IMR-90 (cell line): ENCODE measurements at regions not wholly inside any gene's neighbourhood (a gene's known extent, or its start where the extent isn't known, plus 50 kb on each side); places are given as distances from the start of the nearest gene placed in this dataset.

ENCODE experiments used
- ATAC-seq: fragments of 200-7000 bp; cut with Tn5 transposase; 2 replicates; pipeline ENCODE4 v1.9.1; 2020; ENCODE audit warnings: low read depth, mild to moderate bottlenecking, moderate library complexity
- BruUV-seq: library from RNA; stranded (reverse); fragments of 400-500 nt; replicated peaks from 2 replicates; lab custom pipeline; 2021; lab: Mats Ljungman, UMichigan
- CTCF ChIA-PET: fragments of 300-600 bp; formaldehyde crosslinking; extraction: SDS; loops from one replicate; lab custom pipeline; 2021; ENCODE audit warnings: antibody characterized with exemption; lab: Yijun Ruan, JAX
- POLR2A ChIA-PET: fragments of 300-600 bp; sonication (Branson Sonifier 250); formaldehyde crosslinking; loops from one replicate; lab custom pipeline; 2022; ENCODE audit warnings: antibody characterized with exemption; ENCODE audit not compliant: unreplicated experiment; lab: Charles Lee
- DNase-seq: peaks from one replicate; pipeline ENCODE4 v3.0.0; 2013
- H2AFZ ChIP-seq: replicated peaks from 2 replicates; pipeline ENCODE3; 2013; ENCODE audit warnings: low read length, mild to moderate bottlenecking; ENCODE audit not compliant: poor library complexity
- H2AK5ac ChIP-seq: 2 replicates; pipeline ENCODE4 v1.6.1; 2013; ENCODE audit warnings: low read depth, low read length, inconsistent platforms
- H2AK9ac ChIP-seq: replicated peaks from 2 replicates; pipeline ENCODE3; 2013; ENCODE audit warnings: mild to moderate bottlenecking, low read depth, low read length, moderate library complexity; ENCODE audit not compliant: poor library complexity
- H2BK120ac ChIP-seq: 2 replicates; pipeline ENCODE4 v1.6.1; 2013; ENCODE audit warnings: low read depth, low read length, inconsistent platforms
- H2BK15ac ChIP-seq: 3 replicates; pipeline ENCODE4 v1.6.1; 2013; ENCODE audit warnings: low read depth, low read length, inconsistent platforms
- H2BK20ac ChIP-seq: 2 replicates; pipeline ENCODE4 v1.6.1; 2013; ENCODE audit warnings: low read depth, mild to moderate bottlenecking, inconsistent platforms, low read length, moderate library complexity
- H2BK5ac ChIP-seq: 2 replicates; pipeline ENCODE4 v1.6.1; 2013; ENCODE audit warnings: mild to moderate bottlenecking, low read depth, low read length, inconsistent platforms; ENCODE audit not compliant: poor library complexity, severe bottlenecking
- H3K14ac ChIP-seq: replicated peaks from 2 replicates; pipeline ENCODE4 v1.6.1; 2013; ENCODE audit warnings: low read depth, low read length, inconsistent platforms
- H3K18ac ChIP-seq: 2 replicates; pipeline ENCODE4 v1.6.1; 2013; ENCODE audit warnings: low read depth, low read length, control low read depth
- H3K23ac ChIP-seq: 2 replicates; pipeline ENCODE4 v1.6.1; 2013; ENCODE audit warnings: low read depth, low read length, inconsistent platforms
- H3K27ac ChIP-seq: 2 replicates; pipeline ENCODE4 v1.5.1; 2013; ENCODE audit warnings: mild to moderate bottlenecking, control low read depth, low read length; ENCODE audit not compliant: insufficient read depth
- H3K27me3 ChIP-seq: 2 replicates; pipeline ENCODE4 v1.6.1; 2013; ENCODE audit warnings: low read length; ENCODE audit not compliant: control insufficient read depth, insufficient read depth
- H3K36me3 ChIP-seq: 2 replicates; pipeline ENCODE4 v1.6.1; 2013; ENCODE audit warnings: low read length, mixed read lengths; ENCODE audit not compliant: control insufficient read depth, insufficient read depth
- H3K4ac ChIP-seq: 2 replicates; pipeline ENCODE4 v1.6.1; 2013; ENCODE audit warnings: low read depth, low read length, inconsistent platforms
- H3K4me1 ChIP-seq: 2 replicates; pipeline ENCODE4 v1.6.1; 2013; ENCODE audit warnings: low read length, mixed read lengths; ENCODE audit not compliant: control insufficient read depth, insufficient read depth
- H3K4me2 ChIP-seq: 2 replicates; pipeline ENCODE4 v1.6.1; 2013; ENCODE audit warnings: low read depth, mild to moderate bottlenecking, control low read depth, low read length, moderate library complexity
- H3K4me3 ChIP-seq: 2 replicates; pipeline ENCODE4 v1.5.1; 2013; ENCODE audit warnings: low read depth, mild to moderate bottlenecking, control low read depth, low read length, moderate library complexity; ENCODE audit not compliant: insufficient read depth
- H3K56ac ChIP-seq: 2 replicates; pipeline ENCODE4 v1.6.1; 2013; ENCODE audit warnings: low read length, inconsistent platforms; ENCODE audit not compliant: insufficient read depth; ENCODE audit errors: extremely low read depth
- H3K79me1 ChIP-seq, 2 experiments: 2 replicates each; pipeline ENCODE4 v1.6.1; 2013; ENCODE audit warnings: low read length in 2 of 2, inconsistent platforms in 1 of 2, low read depth in 1 of 2
- H3K9ac ChIP-seq: 2 replicates; pipeline ENCODE4 v1.6.1; 2013; ENCODE audit warnings: low read depth, low read length, control low read depth
- H3K9me1 ChIP-seq: 2 replicates; pipeline ENCODE4 v1.6.1; 2013; ENCODE audit warnings: low read length, inconsistent platforms; ENCODE audit not compliant: insufficient read depth
- H3K9me3 ChIP-seq: 2 replicates; pipeline ENCODE4 v1.6.1; 2013; ENCODE audit warnings: low read length; ENCODE audit not compliant: control insufficient read depth, insufficient read depth
- H4K20me1 ChIP-seq: 2 replicates; pipeline ENCODE4 v1.6.1; 2013; ENCODE audit warnings: low read length, inconsistent platforms; ENCODE audit not compliant: insufficient read depth
- H4K5ac ChIP-seq: 2 replicates; pipeline ENCODE4 v1.6.1; 2013; ENCODE audit warnings: mild to moderate bottlenecking, low read depth, low read length, control low read depth
- H4K8ac ChIP-seq, 2 experiments: 2 replicates each; pipeline ENCODE4 v1.6.1; 2013; ENCODE audit warnings: low read depth in 2 of 2, low read length in 2 of 2, control low read depth in 1 of 2, inconsistent platforms in 1 of 2
- H4K91ac ChIP-seq: 2 replicates; pipeline ENCODE4 v1.6.1; 2013; ENCODE audit warnings: low read depth, low read length, inconsistent platforms; ENCODE audit not compliant: insufficient read depth
- NFE2L2 ChIP-seq: fragments of 150-350 bp; IDR thresholded peaks from 2 replicates; pipeline ENCODE4 v1.6.1; 2016; ENCODE audit warnings: low read depth, mild to moderate bottlenecking, low read length
- POLR2A ChIP-seq: IDR thresholded peaks from 2 replicates; pipeline ENCODE4 v1.6.1; 2012; ENCODE audit warnings: mild to moderate bottlenecking, low read depth, low read length
- SMC3 ChIP-seq: fragments of 150-350 bp; IDR thresholded peaks from 2 replicates; pipeline ENCODE4 v1.6.1; 2016; ENCODE audit warnings: low read depth, mild to moderate bottlenecking, antibody characterized with exemption, low read length, moderate library complexity
- USF2 ChIP-seq: fragments of 150-350 bp; IDR thresholded peaks from 2 replicates; pipeline ENCODE4 v1.6.1; 2017; ENCODE audit warnings: mild to moderate bottlenecking, antibody characterized with exemption, low read length, low read depth
- WGBS, 2 experiments: methylation state at CpG; one replicate each; pipeline versions ENCODE4 v1.1.5 to v1.1.7; 2013; ENCODE audit warnings: missing lambda C conversion rate in 2 of 2; ENCODE audit not compliant: insufficient read length in 1 of 2; ENCODE audit errors: extremely low coverage in 2 of 2; 5-methylcytosine and 5-hydroxymethylcytosine counted together
- dilution Hi-C: fragments of 300-500 bp; cut with HindIII; formaldehyde crosslinking; loops from one replicate; pipeline ENCODE4 v1.14.3; 2018; ENCODE audit warnings: low sequenced_read_pairs; ENCODE audit not compliant: unreplicated experiment
- in situ Hi-C: fragments of 300-500 bp; cut with MboI; formaldehyde crosslinking; loops from 3 replicates; pipeline ENCODE4 v1.14.3; 2019; ENCODE audit warnings: low sequenced_read_pairs, inconsistent platforms, mixed read lengths
- intact Hi-C: fragments of 100-400 bp; cut with micrococcal nuclease; formaldehyde crosslinking; loops from 2 replicates; pipeline ENCODE4 v1.10.0; 2022

DNA sequence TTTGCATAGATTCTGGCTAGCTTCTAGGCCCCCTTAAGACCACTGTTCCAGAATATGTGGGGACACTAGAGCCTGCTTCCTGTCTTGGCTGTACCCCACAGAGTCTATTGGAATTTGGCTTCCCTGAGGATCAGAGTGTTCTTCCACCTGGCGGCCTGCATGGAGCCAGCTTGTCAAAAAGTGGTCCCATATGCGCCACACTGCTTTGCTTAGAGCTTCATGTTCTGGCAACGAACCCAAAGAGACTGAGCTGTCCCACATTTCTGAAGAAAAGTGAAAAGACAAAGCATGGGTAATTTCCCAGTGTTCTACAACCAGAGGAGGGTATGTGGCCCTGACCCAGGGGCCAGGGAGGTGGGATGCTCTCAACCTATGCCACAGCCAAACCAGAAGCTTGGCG lies 52.7 kb upstream of the FZD7 start:
- TF ChIP-seq SMC3 (no peak), USF2 (no peak), POLR2A (no peak), NFE2L2 (no peak)
- Histone ChIP-seq H2BK15ac (no peak overlapping the region), H3K27ac (no peak overlapping the region), H3K4me1 (no peaks in the 10 kb centered on the region; the same call in none of the 2 replicates), H3K4me2 (no peak overlapping the region), H3K56ac (no peak overlapping the region), H3K9me3 (no peaks in the 10 kb centered on the region), H2AK9ac (no peak overlapping the region), H4K91ac (no peak overlapping the region), H4K5ac (no peak overlapping the region), H4K8ac (no peak overlapping the region), H3K27me3 (0 out of 2 replicates have a peak, but pooled peaks cover 2% of the 10 kb centered on the region), H2AK5ac (no peak overlapping the region), H3K9ac (no peak overlapping the region), H3K36me3 (no peaks in the 10 kb centered on the region), H4K20me1 (no peaks in the 10 kb centered on the region), H2BK120ac (no peak overlapping the region), H3K23ac (no peak overlapping the region), H3K14ac (no peak overlapping the region), H2BK5ac (no peak overlapping the region), H2AFZ (no peak overlapping the region), H3K18ac (no peak overlapping the region), H3K4me3 (no peak overlapping the region), H3K9me1 (no peaks in the 10 kb centered on the region), H3K4ac (no peak overlapping the region), H2BK20ac (no peak overlapping the region), H3K79me1 (no peaks in the 10 kb centered on the region)
- ChIA-PET POLR2A (no interaction called here), CTCF (no interaction called here)
- dilution Hi-C loops (no loop called here), intact Hi-C loops (no loop called here), in situ Hi-C loops (no loop called here)
- no peak for ATAC-seq
- BruUV-seq = no TSS peak
- no CpG with 5 or more reads among the region's 4 CpGs for WGBS, 2 experiments
- no peak for DNase-seq
